Muscle layer of duodenum (tissue), 2 donors: ENCODE measurements at regions not wholly inside any gene's neighbourhood (a gene's known extent, or its start where the extent isn't known, plus 50 kb on each side); places are given as distances from the start of the nearest gene placed in this dataset.

Source experiments
- H3K27ac ChIP-seq: one replicate; pipeline ENCODE4 v1.7.0; 2013; ENCODE audit warnings: mild to moderate bottlenecking, low read length
- H3K27me3 ChIP-seq: one replicate; pipeline ENCODE4 v1.7.0; 2013; ENCODE audit warnings: low read depth, mild to moderate bottlenecking, control low read depth, low read length
- H3K36me3 ChIP-seq, 2 donors: one replicate each; pipeline ENCODE4 v1.7.0; 2013; ENCODE audit warnings: low read length in 2 of 2, control low read depth in 1 of 2, mild to moderate bottlenecking in 1 of 2; ENCODE audit not compliant: insufficient read depth in 2 of 2, control insufficient read depth in 1 of 2
- H3K4me1 ChIP-seq, 2 donors: one replicate each; pipeline ENCODE4 v1.7.0; 2013; ENCODE audit warnings: low read length in 2 of 2, mild to moderate bottlenecking in 2 of 2, control low read depth in 1 of 2, moderate library complexity in 1 of 2; ENCODE audit not compliant: insufficient read depth in 2 of 2, control insufficient read depth in 1 of 2
- H3K4me3 ChIP-seq, 2 donors: one replicate each; pipeline ENCODE4 v1.7.0; 2013; ENCODE audit warnings: low read length in 2 of 2, low read depth in 1 of 2, mild to moderate bottlenecking in 1 of 2
- H3K9me3 ChIP-seq, 2 donors: one replicate each; pipeline ENCODE4 v1.7.0; 2013; ENCODE audit warnings: low read length in 2 of 2, control low read depth in 1 of 2, mild to moderate bottlenecking in 1 of 2; ENCODE audit not compliant: control insufficient read depth in 1 of 2
- donor health status: healthy.

DNA sequence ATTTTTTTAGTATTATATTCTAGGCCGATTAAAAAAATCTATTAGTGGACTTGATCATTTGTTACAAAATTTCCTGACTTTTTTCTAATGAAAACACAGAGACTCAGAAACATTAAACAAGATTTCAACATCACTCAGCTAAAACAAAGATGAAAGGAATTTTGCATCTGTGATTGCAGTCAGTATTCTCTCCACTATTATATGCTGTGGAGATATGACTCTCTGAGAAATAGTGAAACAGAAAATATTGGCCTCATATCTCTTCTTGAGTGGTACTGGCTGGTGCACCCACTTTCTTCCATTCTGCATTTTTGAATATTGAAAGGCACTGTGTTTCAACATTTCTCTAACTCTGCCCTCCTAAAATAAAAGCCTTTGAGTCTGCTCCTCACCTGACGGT, 914.2 kb downstream of the TSN start:
- Histone ChIP-seq H3K4me3 (no peak overlapping the region), H3K27me3 (no peaks in the 10 kb centered on the region), H3K9me3 (no peaks in the 10 kb centered on the region), H3K27ac (no peak overlapping the region), H3K4me1 (no peaks in the 10 kb centered on the region), H3K36me3 (no peaks in the 10 kb centered on the region)

DNA sequence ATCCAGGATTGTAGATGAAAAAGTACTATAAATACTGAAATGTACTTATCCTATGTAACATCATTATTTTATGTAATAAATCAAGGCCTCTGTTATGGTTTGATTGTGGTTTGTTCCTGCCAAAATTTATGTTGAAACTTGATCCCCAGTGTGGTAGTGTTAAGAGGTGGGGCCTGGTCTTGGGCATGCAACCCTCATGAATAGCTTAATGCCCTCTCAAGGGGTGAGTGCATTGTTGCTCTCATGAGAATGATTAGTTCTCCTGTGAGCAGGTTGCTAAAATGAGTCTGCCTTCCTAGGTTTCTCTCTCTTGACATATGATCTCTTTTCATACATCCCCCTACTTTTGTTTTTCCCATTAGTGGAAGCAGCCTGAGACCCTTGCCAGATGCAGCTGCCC, 915.4 kb downstream of the TSN start:
- Histone ChIP-seq H3K4me3 (no peak overlapping the region), H3K9me3 (no peaks in the 10 kb centered on the region), H3K27me3 (no peaks in the 10 kb centered on the region), H3K36me3 (no peaks in the 10 kb centered on the region), H3K27ac (no peak overlapping the region), H3K4me1 (no peaks in the 10 kb centered on the region)

DNA sequence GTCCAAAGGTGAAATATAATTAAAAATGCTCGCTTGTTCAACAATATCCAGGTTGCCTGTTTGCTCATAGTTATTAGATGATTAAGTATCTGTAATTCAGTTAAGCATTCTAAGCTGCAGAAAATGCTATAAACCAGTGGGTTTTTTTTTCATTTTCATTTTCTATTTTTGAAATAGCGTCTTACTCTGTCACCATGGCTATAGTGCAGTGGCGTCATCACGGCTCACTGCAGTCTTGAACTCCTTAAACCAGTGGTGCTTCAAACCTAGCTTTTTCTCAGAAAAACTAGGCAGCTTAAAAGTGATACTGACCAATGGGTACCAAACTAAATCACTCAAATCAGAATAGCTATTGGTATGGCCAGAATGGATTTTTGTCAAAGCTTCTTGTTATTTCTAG, 925.2 kb downstream of the TSN start:
- Histone ChIP-seq H3K4me1 (no peaks in the 10 kb centered on the region), H3K27me3 (no peaks in the 10 kb centered on the region), H3K27ac (no peak overlapping the region), H3K36me3 (no peaks in the 10 kb centered on the region), H3K4me3 (no peak overlapping the region), H3K9me3 (no peaks in the 10 kb centered on the region)

DNA sequence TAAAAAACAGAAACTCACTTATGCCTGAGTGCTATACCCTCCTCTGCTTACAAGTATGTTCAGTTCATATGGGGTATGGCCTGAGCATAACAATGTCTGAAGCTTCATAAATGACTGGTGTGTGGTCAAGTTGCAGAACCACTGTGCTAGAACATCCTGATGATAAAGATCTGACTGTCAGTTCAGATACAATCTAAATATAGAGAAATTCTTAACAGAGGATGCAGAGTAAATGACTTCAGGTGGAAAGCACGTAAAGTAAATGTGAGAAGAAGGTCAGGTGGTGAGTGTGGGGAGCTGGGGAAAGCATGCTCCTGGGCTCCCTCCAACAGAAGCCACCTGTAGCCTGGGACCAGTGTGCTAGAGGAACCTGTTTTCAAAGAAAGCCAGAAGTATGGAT, 926.2 kb downstream of the TSN start:
- Histone ChIP-seq H3K4me3 (no peak overlapping the region), H3K36me3 (no peaks in the 10 kb centered on the region), H3K27me3 (no peaks in the 10 kb centered on the region), H3K4me1 (no peaks in the 10 kb centered on the region), H3K9me3 (no peaks in the 10 kb centered on the region), H3K27ac (no peak overlapping the region)

DNA sequence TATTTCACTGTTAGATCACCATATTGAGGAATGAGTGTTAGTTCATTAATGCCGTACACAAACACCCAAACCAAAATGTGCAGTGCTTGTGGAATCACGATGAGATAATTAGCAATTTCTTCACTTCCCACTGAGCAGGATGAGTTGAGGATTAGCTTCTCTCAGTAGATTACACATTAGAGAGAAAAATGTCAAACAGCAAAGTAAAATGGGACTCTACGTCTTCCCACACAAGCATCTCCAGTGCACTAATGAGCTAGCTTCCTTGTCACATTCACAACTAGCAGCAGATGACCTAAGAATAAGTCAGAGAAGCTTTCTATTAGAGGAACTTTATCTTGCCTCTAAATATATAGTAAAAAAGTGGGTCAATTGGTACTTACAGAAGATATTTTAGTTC, 926.9 kb downstream of the TSN start:
- no peaks in the 10 kb centered on the region for H3K36me3 ChIP-seq
- no peaks in the 10 kb centered on the region for H3K4me1 ChIP-seq
- H3K9me3 ChIP-seq, result no peaks in the 10 kb centered on the region
- H3K27me3 ChIP-seq, result no peaks in the 10 kb centered on the region
- H3K4me3 ChIP-seq, result no peak overlapping the region
- no peak overlapping the region for H3K27ac ChIP-seq

DNA sequence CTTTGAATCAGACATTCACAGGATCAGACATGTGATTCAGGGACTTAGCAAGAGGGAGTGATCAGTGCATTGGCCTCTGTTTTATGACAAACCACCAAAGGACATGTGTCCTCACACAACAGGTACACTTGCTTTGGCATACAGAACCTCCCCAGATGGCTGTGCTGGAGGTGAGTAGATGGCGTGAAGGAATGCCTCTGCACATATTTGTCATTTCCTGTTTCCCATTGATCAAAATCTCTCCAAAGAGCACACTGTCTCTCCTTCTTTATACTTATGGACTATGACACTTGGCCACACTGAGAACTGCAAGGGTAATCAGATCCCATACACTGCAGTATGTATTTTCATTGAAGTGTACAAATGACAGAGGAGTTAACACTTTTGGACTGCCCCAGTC, 927.6 kb downstream of the TSN start:
- no peak overlapping the region for H3K4me3 ChIP-seq
- no peaks in the 10 kb centered on the region for H3K27me3 ChIP-seq
- no peaks in the 10 kb centered on the region for H3K9me3 ChIP-seq
- H3K27ac ChIP-seq, result no peak overlapping the region
- H3K36me3 ChIP-seq, result no peaks in the 10 kb centered on the region
- no peaks in the 10 kb centered on the region for H3K4me1 ChIP-seq

DNA sequence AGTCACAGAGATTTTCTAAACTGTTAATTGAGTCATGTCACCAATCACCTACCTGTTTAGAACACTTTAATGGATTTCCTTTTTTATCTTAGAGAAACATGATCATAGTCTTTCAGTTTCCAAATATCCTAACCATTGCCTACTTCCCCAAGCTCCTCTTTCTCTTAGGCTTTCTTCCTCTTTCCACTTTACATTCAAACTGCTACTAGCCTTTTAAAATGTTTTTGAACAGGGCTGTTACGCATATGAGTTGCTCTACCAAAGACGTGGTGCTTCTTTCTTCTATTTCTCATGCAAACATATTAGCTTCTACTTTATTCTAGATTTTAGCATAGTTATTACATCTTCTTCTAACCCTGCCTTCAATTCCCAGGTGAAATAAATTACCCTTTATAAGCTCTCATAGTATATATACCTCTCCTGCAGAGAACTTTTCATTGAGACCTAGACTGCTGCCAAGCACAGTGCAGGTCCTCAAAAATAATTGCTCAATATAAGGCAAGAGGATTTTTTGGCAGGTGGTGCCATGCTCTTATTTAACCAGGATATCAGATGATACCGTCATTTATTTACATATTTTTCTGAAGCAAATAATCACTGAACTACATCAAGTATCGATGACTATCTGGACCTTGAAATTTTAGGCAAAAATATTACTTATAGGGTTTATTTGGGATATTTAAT, 937.1 kb downstream of the TSN start:
- no peak overlapping the region for H3K27ac ChIP-seq
- no peaks in the 10 kb centered on the region for H3K36me3 ChIP-seq
- H3K9me3 ChIP-seq, result no peaks in the 10 kb centered on the region
- H3K27me3 ChIP-seq, result no peaks in the 10 kb centered on the region
- H3K4me3 ChIP-seq, result no peak overlapping the region
- H3K4me1 ChIP-seq, result no peaks in the 10 kb centered on the region

DNA sequence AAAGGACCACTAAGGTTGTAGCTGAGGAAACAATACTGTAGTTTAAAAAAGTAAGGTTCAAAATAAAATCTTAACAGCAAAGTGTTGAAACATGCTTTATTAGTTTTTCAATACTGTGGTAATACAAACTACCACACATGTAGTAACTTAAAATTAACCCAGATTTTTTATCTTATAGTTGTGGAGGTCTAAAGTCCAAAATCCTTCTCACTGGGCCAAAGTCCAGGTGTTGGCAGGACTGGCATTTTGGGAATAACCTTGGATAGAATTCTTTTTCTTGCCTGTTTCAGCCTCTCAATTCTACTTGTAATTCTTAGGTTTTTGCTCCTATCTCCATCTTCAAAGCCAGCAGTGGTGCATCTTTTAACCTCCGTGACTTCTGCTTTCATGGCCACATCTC, 942.0 kb downstream of the TSN start:
- Histone ChIP-seq H3K36me3 (no peaks in the 10 kb centered on the region), H3K9me3 (no peaks in the 10 kb centered on the region), H3K4me1 (no peaks in the 10 kb centered on the region), H3K27me3 (no peaks in the 10 kb centered on the region), H3K27ac (no peak overlapping the region), H3K4me3 (no peak overlapping the region)

DNA sequence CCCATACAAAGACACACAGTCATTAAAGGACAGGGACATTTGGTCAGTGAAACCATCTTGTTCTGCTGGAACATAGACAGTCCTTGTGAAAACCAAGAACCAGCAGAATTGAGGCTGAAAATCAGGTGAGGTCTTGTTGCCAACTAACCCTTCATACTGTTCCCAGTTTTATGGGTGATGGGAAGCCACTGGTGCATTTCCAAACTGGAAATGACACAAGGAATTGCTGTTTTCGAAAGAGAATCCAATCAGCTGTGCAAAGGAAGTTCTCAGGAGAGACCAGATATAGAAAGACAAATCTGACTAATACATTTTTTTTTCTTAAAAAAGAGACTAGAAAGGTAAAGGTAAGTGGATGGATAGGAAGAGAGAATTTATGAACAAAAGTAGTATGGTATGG, 948.2 kb downstream of the TSN start:
- Histone ChIP-seq H3K36me3 (no peaks in the 10 kb centered on the region), H3K27me3 (no peaks in the 10 kb centered on the region), H3K9me3 (no peaks in the 10 kb centered on the region), H3K4me1 (no peaks in the 10 kb centered on the region), H3K27ac (no peak overlapping the region), H3K4me3 (no peak overlapping the region)

DNA sequence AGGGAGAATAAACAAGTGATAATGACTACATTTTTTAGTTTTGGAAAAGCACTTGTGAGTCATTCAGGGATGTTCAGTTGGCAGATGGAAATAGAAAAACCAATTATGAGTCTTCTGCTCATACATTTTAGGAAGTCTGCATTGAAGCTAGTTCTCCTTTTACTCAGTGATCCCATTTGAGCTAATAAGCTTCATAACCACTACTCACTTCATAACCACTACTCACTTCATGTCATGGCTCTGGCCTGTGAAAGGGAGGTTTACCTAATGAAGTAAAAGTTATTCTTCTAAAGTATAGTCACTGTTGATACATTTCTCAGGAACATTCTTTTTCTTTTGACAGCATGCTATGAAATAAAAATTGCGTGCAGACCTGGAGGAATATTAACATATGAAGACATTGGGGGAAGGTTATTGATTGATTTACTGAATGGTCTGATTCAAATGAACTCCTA, 948.7 kb downstream of the TSN start:
- no peaks in the 10 kb centered on the region for H3K4me1 ChIP-seq
- H3K27me3 ChIP-seq, result no peaks in the 10 kb centered on the region
- H3K27ac ChIP-seq, result no peak overlapping the region
- H3K36me3 ChIP-seq, result no peaks in the 10 kb centered on the region
- H3K9me3 ChIP-seq, result no peaks in the 10 kb centered on the region
- H3K4me3 ChIP-seq, result no peak overlapping the region

DNA sequence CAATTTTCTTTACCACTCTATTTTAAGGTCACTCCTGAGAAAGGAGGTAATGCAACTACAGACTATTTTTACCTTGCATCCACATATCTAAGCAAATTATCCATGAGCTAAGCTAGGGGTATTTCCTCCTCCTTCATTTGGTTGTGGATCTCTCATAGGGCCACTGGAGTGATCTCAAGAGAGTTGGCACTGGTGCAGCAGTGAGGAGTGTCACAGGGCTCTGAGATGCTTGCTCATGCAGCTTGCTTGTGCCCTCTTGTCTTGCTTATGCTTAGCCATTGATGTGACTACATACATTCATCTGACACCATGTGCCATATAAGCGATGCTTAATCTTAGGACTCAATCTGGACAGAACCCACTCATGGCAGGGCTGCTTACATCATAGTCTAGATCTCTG, 950.3 kb downstream of the TSN start:
- Histone ChIP-seq H3K27ac (no peak overlapping the region), H3K27me3 (no peaks in the 10 kb centered on the region), H3K4me3 (no peak overlapping the region), H3K36me3 (no peaks in the 10 kb centered on the region), H3K4me1 (no peaks in the 10 kb centered on the region), H3K9me3 (no peaks in the 10 kb centered on the region)

DNA sequence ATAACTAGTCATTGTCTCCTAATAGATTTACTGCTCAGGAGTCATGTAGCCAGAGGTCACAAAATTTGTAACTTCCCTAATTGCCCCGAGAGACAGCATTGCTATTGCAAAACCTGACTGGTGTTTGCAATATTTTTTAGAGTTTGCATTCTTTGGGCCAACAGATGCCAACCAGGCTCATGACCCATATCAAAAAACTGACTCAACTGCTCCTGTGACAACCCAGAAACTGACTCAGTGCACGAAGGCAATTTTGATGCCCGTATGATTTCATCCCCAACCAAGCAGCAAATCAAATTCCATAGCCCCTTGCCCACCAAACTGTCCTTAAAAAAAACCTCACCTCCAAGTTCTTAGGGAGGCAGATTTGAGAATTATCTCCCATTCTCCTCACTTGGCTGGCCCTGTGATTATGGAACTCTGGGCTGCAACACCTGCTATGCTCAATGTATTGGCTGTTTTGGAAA, 951.3 kb downstream of the TSN start:
- Histone ChIP-seq H3K27ac (no peak overlapping the region), H3K27me3 (no peaks in the 10 kb centered on the region), H3K9me3 (no peaks in the 10 kb centered on the region), H3K36me3 (no peaks in the 10 kb centered on the region), H3K4me3 (no peak overlapping the region), H3K4me1 (no peaks in the 10 kb centered on the region)
